Cardiac muscle cell (in vitro differentiated cells and primary cell): ENCODE measurements at regions not wholly inside any gene's neighbourhood (a gene's known extent, or its start where the extent isn't known, plus 50 kb on each side); places are given as distances from the start of the nearest gene placed in this dataset.
"Not testable (repeated sequence)": the region's sequence is repeated elsewhere in the genome, so short reads cannot be mapped to it uniquely, and the experiment has no call there.

Source experiments
- DNase-seq, 2 donors: peaks; one replicate each; pipeline versions ENCODE4 v3.0.0 to v3.0.0-alpha.2; 2010 to 2017; ENCODE audit warnings: low read depth in 1 of 2, low spot score in 1 of 2
- H3K27ac ChIP-seq: fragments of 200-600 bp; sonication (generic); 2 replicates; pipeline ENCODE4 v1.5.1; 2016
- H3K27me3 ChIP-seq: fragments of 200-600 bp; sonication (generic); 2 replicates; pipeline ENCODE4 v1.6.0; 2016; ENCODE audit warnings: control low read depth
- H3K36me3 ChIP-seq: fragments of 200-600 bp; sonication (generic); 2 replicates; pipeline ENCODE4 v1.5.1; 2016; ENCODE audit warnings: control low read depth
- H3K4me1 ChIP-seq: fragments of 200-600 bp; sonication (generic); 2 replicates; pipeline ENCODE4 v1.8.1; 2017; ENCODE audit warnings: low read depth, mild to moderate bottlenecking, mixed run types
- H3K4me3 ChIP-seq: fragments of 200-600 bp; sonication (generic); 2 replicates; pipeline ENCODE4 v1.5.1; 2016; ENCODE audit warnings: mild to moderate bottlenecking
- H3K9me3 ChIP-seq: fragments of 200-600 bp; sonication (generic); 2 replicates; pipeline ENCODE4 v1.5.1; 2017; ENCODE audit warnings: low read depth, mild to moderate bottlenecking, control low read depth

- H3K9me3 ChIP-seq, H3K36me3 ChIP-seq, H3K4me1 ChIP-seq, H3K27ac ChIP-seq, DNase-seq, H3K4me3 ChIP-seq, H3K27me3 ChIP-seq: not testable (repeated sequence)
These were observed 82.5 kb downstream of the POTEH start for GRCh38 chr22:15772337-15772736.

- H3K4me3 ChIP-seq, H3K9me3 ChIP-seq, H3K27ac ChIP-seq, H3K36me3 ChIP-seq, H3K4me1 ChIP-seq, H3K27me3 ChIP-seq, DNase-seq: not testable (repeated sequence)
These were observed 85.3 kb downstream of the POTEH start for GRCh38 chr22:15775118-15775517.

- H3K36me3 ChIP-seq, H3K27me3 ChIP-seq, H3K9me3 ChIP-seq, DNase-seq, H3K4me3 ChIP-seq, H3K4me1 ChIP-seq, H3K27ac ChIP-seq: not testable (repeated sequence)
These were observed 86.1 kb downstream of the POTEH start for GRCh38 chr22:15775670-15776669.

GRCh38 chr22:15776727-15777126 is 86.9 kb downstream of the POTEH start:
- not testable (repeated sequence) for H3K27me3 ChIP-seq, H3K36me3 ChIP-seq, H3K4me1 ChIP-seq

GRCh38 chr22:15777150-15777549 is 87.3 kb downstream of the POTEH start:
- not testable (repeated sequence) for H3K36me3 ChIP-seq, H3K4me3 ChIP-seq, H3K27ac ChIP-seq, DNase-seq, H3K27me3 ChIP-seq, H3K9me3 ChIP-seq, H3K4me1 ChIP-seq

More at GRCh38 chr22:15776727-15777126, 86.9 kb downstream of the POTEH start:
- not testable (repeated sequence) for H3K27ac ChIP-seq, H3K4me3 ChIP-seq, H3K9me3 ChIP-seq, DNase-seq

GRCh38 chr22:15777557-15777956 is 87.7 kb downstream of the POTEH start:
- not testable (repeated sequence) for H3K27me3 ChIP-seq, H3K36me3 ChIP-seq, H3K4me3 ChIP-seq, H3K27ac ChIP-seq, DNase-seq, H3K9me3 ChIP-seq, H3K4me1 ChIP-seq

- H3K4me3 ChIP-seq, H3K27ac ChIP-seq, H3K9me3 ChIP-seq, H3K4me1 ChIP-seq, DNase-seq, H3K36me3 ChIP-seq, H3K27me3 ChIP-seq: not testable (repeated sequence)
These were observed 88.5 kb downstream of the POTEH start for GRCh38 chr22:15778366-15778765.

GRCh38 chr22:15781652-15782051 is 91.8 kb downstream of the POTEH start:
- H3K9me3 ChIP-seq, H3K27ac ChIP-seq, H3K27me3 ChIP-seq, H3K4me3 ChIP-seq, H3K36me3 ChIP-seq, DNase-seq, H3K4me1 ChIP-seq: not testable (repeated sequence)

- not testable (repeated sequence) for DNase-seq, H3K27ac ChIP-seq, H3K4me1 ChIP-seq, H3K9me3 ChIP-seq, H3K4me3 ChIP-seq, H3K27me3 ChIP-seq, H3K36me3 ChIP-seq
These were observed 93.1 kb downstream of the POTEH start for GRCh38 chr22:15782933-15783332.

GRCh38 chr22:15784383-15785085 is 94.7 kb downstream of the POTEH start:
- not testable (repeated sequence) for H3K9me3 ChIP-seq, DNase-seq, H3K4me1 ChIP-seq, H3K36me3 ChIP-seq, H3K4me3 ChIP-seq, H3K27ac ChIP-seq, H3K27me3 ChIP-seq

GRCh38 chr22:15786942-15787733 is 97.3 kb downstream of the POTEH start:
- H3K27me3 ChIP-seq, H3K9me3 ChIP-seq, H3K27ac ChIP-seq, H3K36me3 ChIP-seq, DNase-seq, H3K4me1 ChIP-seq, H3K4me3 ChIP-seq: not testable (repeated sequence)

- H3K27ac ChIP-seq, H3K9me3 ChIP-seq, DNase-seq, H3K4me1 ChIP-seq, H3K36me3 ChIP-seq, H3K4me3 ChIP-seq, H3K27me3 ChIP-seq: not testable (repeated sequence)
These were observed 101.7 kb downstream of the POTEH start for GRCh38 chr22:15791557-15791956.

- H3K27ac ChIP-seq, H3K36me3 ChIP-seq, H3K9me3 ChIP-seq, H3K4me3 ChIP-seq, DNase-seq, H3K4me1 ChIP-seq, H3K27me3 ChIP-seq: not testable (repeated sequence)
These were observed 110.1 kb downstream of the POTEH start for GRCh38 chr22:15799935-15800334.
